ENCODE measurements at regions not wholly inside any gene's neighbourhood (a gene's known extent, or its start where the extent isn't known, plus 50 kb on each side); places are given as distances from the start of the nearest gene placed in this dataset.

GRCh38 chr5:156199045-156199444 is 127.9 kb upstream of the SGCD start:
- TF ChIP-seq GATA2 (IDR thresholded peaks at IDR 0.05; ENCODE audit: low read depth, low read length) = no peak
- TF ChIP-seq GATA3 (IDR thresholded peaks at IDR 0.05; ENCODE audit: low read depth, low read length) = no peak

Data from SH-SY5Y (cell line).